ENCODE measurements at regions not wholly inside any gene's neighbourhood (a gene's known extent, or its start where the extent isn't known, plus 50 kb on each side); places are given as distances from the start of the nearest gene placed in this dataset.

- TF ChIP-seq CTCF (IDR thresholded peaks at IDR 0.05; ENCODE audit: insufficient read depth, low read depth, low read length) (no peak), EZH2 (IDR thresholded peaks at IDR 0.05; ENCODE audit: insufficient read depth, low read length) (no peak)
Observed at GRCh38 chr1:199399996-199400724, 627.4 kb upstream of the NR5A2 start.

All from astrocyte (in vitro differentiated cells and primary cell).